ENCODE measurements at regions not wholly inside any gene's neighbourhood (a gene's known extent, or its start where the extent isn't known, plus 50 kb on each side); places are given as distances from the start of the nearest gene placed in this dataset.

DNA sequence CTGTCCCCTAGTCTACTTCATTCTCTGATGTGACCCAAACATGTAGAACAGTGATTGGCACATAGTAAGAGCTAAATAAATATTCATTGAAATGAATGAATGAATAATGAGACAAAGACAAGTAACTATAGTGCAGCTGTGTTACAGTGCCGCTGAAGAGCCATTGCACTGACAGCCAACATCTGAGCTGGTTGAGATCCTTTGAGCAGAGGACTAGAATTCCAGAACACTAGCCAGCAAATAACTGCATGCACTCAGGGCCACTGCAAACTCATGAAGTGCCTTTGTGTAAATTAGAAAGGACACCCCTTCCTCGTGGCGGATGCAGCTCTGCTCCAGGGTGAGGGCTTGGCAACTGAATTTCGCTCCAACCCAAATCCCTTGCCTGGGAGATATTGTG, 230.3 kb upstream of the CDYL start:
- H3K4me2 ChIP-seq = no peak overlapping the region
- no peaks in the 10 kb centered on the region for H3F3A ChIP-seq (replicated peaks; ENCODE audit: low read depth)
- ATAC-seq = no peak
- no peaks in the 10 kb centered on the region for H3K36me3 ChIP-seq (ENCODE audit: insufficient read depth)
- H3K27me3 Mint-ChIP-seq (ENCODE audit: insufficient read depth, low read depth, poor library complexity) = peaks cover 1% of the 10 kb centered on the region
- H3K4me1 Mint-ChIP-seq = no peaks in the 10 kb centered on the region
- no peak for DNase-seq (ENCODE audit: low spot score)
- H3K27ac Mint-ChIP-seq = no peak overlapping the region
- H3K9me2 ChIP-seq (ENCODE audit: insufficient read depth) = no peaks in the 10 kb centered on the region
- H3K4me1 ChIP-seq (ENCODE audit: insufficient read depth) = no peaks in the 10 kb centered on the region
- H3K27me3 ChIP-seq (ENCODE audit: insufficient read depth) = no peaks in the 10 kb centered on the region
- H3K36me3 Mint-ChIP-seq (ENCODE audit: low read depth) = no peaks in the 10 kb centered on the region
- H2AFZ ChIP-seq = no peak overlapping the region
- H3K79me2 ChIP-seq (replicated peaks; ENCODE audit: insufficient read depth) = no peaks in the 10 kb centered on the region
- no peak overlapping the region for H3K4me3 ChIP-seq
- H3K9me3 Mint-ChIP-seq = no peaks in the 10 kb centered on the region; the same call in 2 of the 3 replicates
- H3K27ac ChIP-seq (ENCODE audit: low read depth) = no peak overlapping the region
- H3K4me3 Mint-ChIP-seq = no peak overlapping the region
- no peaks in the 10 kb centered on the region for H4K20me1 ChIP-seq (replicated peaks; ENCODE audit: insufficient read depth)
- TF ChIP-seq, protein P1, sequence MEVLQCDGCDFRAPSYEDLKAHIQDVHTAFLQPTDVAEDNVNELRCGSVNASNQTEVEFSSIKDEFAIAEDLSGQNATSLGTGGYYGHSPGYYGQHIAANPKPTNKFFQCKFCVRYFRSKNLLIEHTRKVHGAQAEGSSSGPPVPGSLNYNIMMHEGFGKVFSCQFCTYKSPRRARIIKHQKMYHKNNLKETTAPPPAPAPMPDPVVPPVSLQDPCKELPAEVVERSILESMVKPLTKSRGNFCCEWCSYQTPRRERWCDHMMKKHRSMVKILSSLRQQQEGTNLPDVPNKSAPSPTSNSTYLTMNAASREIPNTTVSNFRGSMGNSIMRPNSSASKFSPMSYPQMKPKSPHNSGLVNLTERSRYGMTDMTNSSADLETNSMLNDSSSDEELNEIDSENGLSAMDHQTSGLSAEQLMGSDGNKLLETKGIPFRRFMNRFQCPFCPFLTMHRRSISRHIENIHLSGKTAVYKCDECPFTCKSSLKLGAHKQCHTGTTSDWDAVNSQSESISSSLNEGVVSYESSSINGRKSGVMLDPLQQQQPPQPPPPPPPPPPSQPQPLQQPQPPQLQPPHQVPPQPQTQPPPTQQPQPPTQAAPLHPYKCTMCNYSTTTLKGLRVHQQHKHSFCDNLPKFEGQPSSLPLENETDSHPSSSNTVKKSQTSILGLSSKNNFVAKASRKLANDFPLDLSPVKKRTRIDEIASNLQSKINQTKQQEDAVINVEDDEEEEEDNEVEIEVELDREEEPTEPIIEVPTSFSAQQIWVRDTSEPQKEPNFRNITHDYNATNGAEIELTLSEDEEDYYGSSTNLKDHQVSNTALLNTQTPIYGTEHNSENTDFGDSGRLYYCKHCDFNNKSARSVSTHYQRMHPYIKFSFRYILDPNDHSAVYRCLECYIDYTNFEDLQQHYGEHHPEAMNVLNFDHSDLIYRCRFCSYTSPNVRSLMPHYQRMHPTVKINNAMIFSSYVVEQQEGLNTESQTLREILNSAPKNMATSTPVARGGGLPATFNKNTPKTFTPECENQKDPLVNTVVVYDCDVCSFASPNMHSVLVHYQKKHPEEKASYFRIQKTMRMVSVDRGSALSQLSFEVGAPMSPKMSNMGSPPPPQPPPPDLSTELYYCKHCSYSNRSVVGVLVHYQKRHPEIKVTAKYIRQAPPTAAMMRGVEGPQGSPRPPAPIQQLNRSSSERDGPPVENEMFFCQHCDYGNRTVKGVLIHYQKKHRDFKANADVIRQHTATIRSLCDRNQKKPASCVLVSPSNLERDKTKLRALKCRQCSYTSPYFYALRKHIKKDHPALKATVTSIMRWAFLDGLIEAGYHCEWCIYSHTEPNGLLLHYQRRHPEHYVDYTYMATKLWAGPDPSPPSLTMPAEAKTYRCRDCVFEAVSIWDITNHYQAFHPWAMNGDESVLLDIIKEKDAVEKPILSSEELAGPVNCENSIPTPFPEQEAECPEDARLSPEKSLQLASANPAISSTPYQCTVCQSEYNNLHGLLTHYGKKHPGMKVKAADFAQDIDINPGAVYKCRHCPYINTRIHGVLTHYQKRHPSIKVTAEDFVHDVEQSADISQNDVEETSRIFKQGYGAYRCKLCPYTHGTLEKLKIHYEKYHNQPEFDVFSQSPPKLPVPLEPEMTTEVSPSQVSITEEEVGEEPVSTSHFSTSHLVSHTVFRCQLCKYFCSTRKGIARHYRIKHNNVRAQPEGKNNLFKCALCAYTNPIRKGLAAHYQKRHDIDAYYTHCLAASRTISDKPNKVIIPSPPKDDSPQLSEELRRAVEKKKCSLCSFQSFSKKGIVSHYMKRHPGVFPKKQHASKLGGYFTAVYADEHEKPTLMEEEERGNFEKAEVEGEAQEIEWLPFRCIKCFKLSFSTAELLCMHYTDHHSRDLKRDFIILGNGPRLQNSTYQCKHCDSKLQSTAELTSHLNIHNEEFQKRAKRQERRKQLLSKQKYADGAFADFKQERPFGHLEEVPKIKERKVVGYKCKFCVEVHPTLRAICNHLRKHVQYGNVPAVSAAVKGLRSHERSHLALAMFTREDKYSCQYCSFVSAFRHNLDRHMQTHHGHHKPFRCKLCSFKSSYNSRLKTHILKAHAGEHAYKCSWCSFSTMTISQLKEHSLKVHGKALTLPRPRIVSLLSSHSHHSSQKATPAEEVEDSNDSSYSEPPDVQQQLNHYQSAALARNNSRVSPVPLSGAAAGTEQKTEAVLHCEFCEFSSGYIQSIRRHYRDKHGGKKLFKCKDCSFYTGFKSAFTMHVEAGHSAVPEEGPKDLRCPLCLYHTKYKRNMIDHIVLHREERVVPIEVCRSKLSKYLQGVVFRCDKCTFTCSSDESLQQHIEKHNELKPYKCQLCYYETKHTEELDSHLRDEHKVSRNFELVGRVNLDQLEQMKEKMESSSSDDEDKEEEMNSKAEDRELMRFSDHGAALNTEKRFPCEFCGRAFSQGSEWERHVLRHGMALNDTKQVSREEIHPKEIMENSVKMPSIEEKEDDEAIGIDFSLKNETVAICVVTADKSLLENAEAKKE (CRISPR knock-in tag; IDR thresholded peaks at IDR 0.05) = no peak
- no peak for TF ChIP-seq STAT1 (IDR thresholded peaks at IDR 0.05; ENCODE audit: unreplicated experiment)
- TF ChIP-seq ZNF331 (CRISPR knock-in tag; IDR thresholded peaks at IDR 0.05; ENCODE audit: low read depth) = no peak
- TF ChIP-seq, protein P2, sequence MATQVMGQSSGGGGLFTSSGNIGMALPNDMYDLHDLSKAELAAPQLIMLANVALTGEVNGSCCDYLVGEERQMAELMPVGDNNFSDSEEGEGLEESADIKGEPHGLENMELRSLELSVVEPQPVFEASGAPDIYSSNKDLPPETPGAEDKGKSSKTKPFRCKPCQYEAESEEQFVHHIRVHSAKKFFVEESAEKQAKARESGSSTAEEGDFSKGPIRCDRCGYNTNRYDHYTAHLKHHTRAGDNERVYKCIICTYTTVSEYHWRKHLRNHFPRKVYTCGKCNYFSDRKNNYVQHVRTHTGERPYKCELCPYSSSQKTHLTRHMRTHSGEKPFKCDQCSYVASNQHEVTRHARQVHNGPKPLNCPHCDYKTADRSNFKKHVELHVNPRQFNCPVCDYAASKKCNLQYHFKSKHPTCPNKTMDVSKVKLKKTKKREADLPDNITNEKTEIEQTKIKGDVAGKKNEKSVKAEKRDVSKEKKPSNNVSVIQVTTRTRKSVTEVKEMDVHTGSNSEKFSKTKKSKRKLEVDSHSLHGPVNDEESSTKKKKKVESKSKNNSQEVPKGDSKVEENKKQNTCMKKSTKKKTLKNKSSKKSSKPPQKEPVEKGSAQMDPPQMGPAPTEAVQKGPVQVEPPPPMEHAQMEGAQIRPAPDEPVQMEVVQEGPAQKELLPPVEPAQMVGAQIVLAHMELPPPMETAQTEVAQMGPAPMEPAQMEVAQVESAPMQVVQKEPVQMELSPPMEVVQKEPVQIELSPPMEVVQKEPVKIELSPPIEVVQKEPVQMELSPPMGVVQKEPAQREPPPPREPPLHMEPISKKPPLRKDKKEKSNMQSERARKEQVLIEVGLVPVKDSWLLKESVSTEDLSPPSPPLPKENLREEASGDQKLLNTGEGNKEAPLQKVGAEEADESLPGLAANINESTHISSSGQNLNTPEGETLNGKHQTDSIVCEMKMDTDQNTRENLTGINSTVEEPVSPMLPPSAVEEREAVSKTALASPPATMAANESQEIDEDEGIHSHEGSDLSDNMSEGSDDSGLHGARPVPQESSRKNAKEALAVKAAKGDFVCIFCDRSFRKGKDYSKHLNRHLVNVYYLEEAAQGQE (IDR thresholded peaks at IDR 0.05; ENCODE audit: unreplicated experiment) = no peak
- no peak for TF ChIP-seq ZNF114 (CRISPR knock-in tag; IDR thresholded peaks at IDR 0.05)
- TF ChIP-seq POLR2AphosphoS5 (IDR thresholded peaks at IDR 0.05; ENCODE audit: low read depth) = no peak
- no peak for TF ChIP-seq NANOG (IDR thresholded peaks at IDR 0.05; ENCODE audit: borderline replicate concordance)
- TF ChIP-seq EZH2phosphoT487 (IDR thresholded peaks at IDR 0.05; ENCODE audit: unreplicated experiment) = no peak
- TF ChIP-seq CREB1 (CRISPR knock-in tag; IDR thresholded peaks at IDR 0.05; ENCODE audit: low read depth) = no peak
- TF ChIP-seq, protein P3, sequence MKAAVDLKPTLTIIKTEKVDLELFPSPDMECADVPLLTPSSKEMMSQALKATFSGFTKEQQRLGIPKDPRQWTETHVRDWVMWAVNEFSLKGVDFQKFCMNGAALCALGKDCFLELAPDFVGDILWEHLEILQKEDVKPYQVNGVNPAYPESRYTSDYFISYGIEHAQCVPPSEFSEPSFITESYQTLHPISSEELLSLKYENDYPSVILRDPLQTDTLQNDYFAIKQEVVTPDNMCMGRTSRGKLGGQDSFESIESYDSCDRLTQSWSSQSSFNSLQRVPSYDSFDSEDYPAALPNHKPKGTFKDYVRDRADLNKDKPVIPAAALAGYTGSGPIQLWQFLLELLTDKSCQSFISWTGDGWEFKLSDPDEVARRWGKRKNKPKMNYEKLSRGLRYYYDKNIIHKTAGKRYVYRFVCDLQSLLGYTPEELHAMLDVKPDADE (IDR thresholded peaks at IDR 0.05) = no peak

All from GM23338 (cell line).